ENCODE measurements at regions not wholly inside any gene's neighbourhood (a gene's known extent, or its start where the extent isn't known, plus 50 kb on each side); places are given as distances from the start of the nearest gene placed in this dataset.

GRCh38 chr2:40734797-40735196 is 282.9 kb upstream of the SLC8A1 start:
- Histone ChIP-seq H2BK15ac (ENCODE audit: low read length) (no peak overlapping the region), H3K4me2 (ENCODE audit: insufficient read depth, low read length, poor library complexity, severe bottlenecking) (no peak overlapping the region), H4K91ac (ENCODE audit: low read depth, low read length, poor library complexity) (no peak overlapping the region), H2BK12ac (ENCODE audit: low read length) (no peak overlapping the region), H4K8ac (ENCODE audit: low read depth, low read length) (no peak overlapping the region), H3K27ac (replicated peaks; ENCODE audit: low read length) (no peak overlapping the region), H3K79me1 (ENCODE audit: low read depth, low read length) (no peaks in the 10 kb centered on the region), H3K14ac (ENCODE audit: low read length) (no peak overlapping the region), H3K18ac (ENCODE audit: low read length) (no peak overlapping the region), H3K4me1 (ENCODE audit: control insufficient read depth in 2 of 2, insufficient read depth in 1 of 2, low read depth in 1 of 2, low read length in 2 of 2) (no peaks in the 10 kb centered on the region), H2BK5ac (ENCODE audit: low read length) (no peak overlapping the region), H3K36me3 (replicated peaks in 1 of 2; ENCODE audit: control insufficient read depth in 2 of 2, insufficient read depth in 2 of 2, low read length in 2 of 2) (no peaks in the 10 kb centered on the region), H3K9me3 (replicated peaks in 1 of 2; ENCODE audit: control insufficient read depth in 2 of 2, insufficient read depth in 1 of 2, low read depth in 1 of 2, low read length in 2 of 2) (no peaks in the 10 kb centered on the region), H3K27me3 (ENCODE audit: control insufficient read depth in 3 of 3, insufficient read depth in 3 of 3, low read depth in 1 of 3, low read length in 3 of 3) (no peaks in the 10 kb centered on the region), H3K9ac (ENCODE audit: low read depth, low read length, poor library complexity) (no peak overlapping the region), H2AK5ac (ENCODE audit: low read depth, low read length) (no peak overlapping the region), H2AFZ (ENCODE audit: low read length) (no peak overlapping the region), H3K4me3 (ENCODE audit: low read length in 2 of 2) (no peak overlapping the region), H2BK120ac (ENCODE audit: low read depth, low read length) (no peak overlapping the region), H3K23ac (ENCODE audit: low read depth, low read length, poor library complexity) (no peak overlapping the region), H3K4ac (ENCODE audit: low read length) (no peak overlapping the region)
- DNase-seq (ENCODE audit: low spot score) = no peak
- WGBS, 2 donors (ENCODE audit: extremely low coverage in 2 of 2, insufficient read length in 2 of 2, insufficient replicate concordance in 1 of 2) = no CpG with 5 or more reads among the region's 2 CpGs

GRCh38 chr2:40737180-40737579 is 285.3 kb upstream of the SLC8A1 start:
- no peak overlapping the region for H3K4me2 ChIP-seq (ENCODE audit: insufficient read depth, low read length, poor library complexity, severe bottlenecking)
- no peak overlapping the region for H2AK5ac ChIP-seq (ENCODE audit: low read depth, low read length)
- H3K27ac ChIP-seq (replicated peaks; ENCODE audit: low read length) = no peak overlapping the region
- no peak for DNase-seq (ENCODE audit: low spot score)
- no peaks in the 10 kb centered on the region for H3K79me1 ChIP-seq (ENCODE audit: low read depth, low read length)
- H3K23ac ChIP-seq (ENCODE audit: low read depth, low read length, poor library complexity) = no peak overlapping the region
- H2AFZ ChIP-seq (ENCODE audit: low read length) = no peak overlapping the region
- no peak overlapping the region for H3K18ac ChIP-seq (ENCODE audit: low read length)
- no peak overlapping the region for H3K14ac ChIP-seq (ENCODE audit: low read length)
- H3K9ac ChIP-seq (ENCODE audit: low read depth, low read length, poor library complexity) = no peak overlapping the region
- H2BK15ac ChIP-seq (ENCODE audit: low read length) = no peak overlapping the region
- H3K36me3 ChIP-seq (replicated peaks in 1 of 2; ENCODE audit: control insufficient read depth in 2 of 2, insufficient read depth in 2 of 2, low read length in 2 of 2) = no peaks in the 10 kb centered on the region
- H2BK120ac ChIP-seq (ENCODE audit: low read depth, low read length) = no peak overlapping the region
- H3K4ac ChIP-seq (ENCODE audit: low read length) = no peak overlapping the region
- H3K4me3 ChIP-seq (ENCODE audit: low read length in 2 of 2) = no peak overlapping the region
- no peaks in the 10 kb centered on the region for H3K27me3 ChIP-seq (ENCODE audit: control insufficient read depth in 3 of 3, insufficient read depth in 3 of 3, low read depth in 1 of 3, low read length in 3 of 3)
- no peaks in the 10 kb centered on the region for H3K4me1 ChIP-seq (ENCODE audit: control insufficient read depth in 2 of 2, insufficient read depth in 1 of 2, low read depth in 1 of 2, low read length in 2 of 2)
- H3K9me3 ChIP-seq (replicated peaks in 1 of 2; ENCODE audit: control insufficient read depth in 2 of 2, insufficient read depth in 1 of 2, low read depth in 1 of 2, low read length in 2 of 2) = no peaks in the 10 kb centered on the region
- no peak overlapping the region for H4K91ac ChIP-seq (ENCODE audit: low read depth, low read length, poor library complexity)
- H2BK12ac ChIP-seq (ENCODE audit: low read length) = no peak overlapping the region
- no peak overlapping the region for H2BK5ac ChIP-seq (ENCODE audit: low read length)
- no CpG with 5 or more reads among the region's 4 CpGs for WGBS, 2 donors (ENCODE audit: extremely low coverage in 2 of 2, insufficient read length in 2 of 2, insufficient replicate concordance in 1 of 2)
- H4K8ac ChIP-seq (ENCODE audit: low read depth, low read length) = no peak overlapping the region

GRCh38 chr2:40740419-40740818 is 288.5 kb upstream of the SLC8A1 start:
- no peak overlapping the region for H2BK12ac ChIP-seq (ENCODE audit: low read length)
- H3K9ac ChIP-seq (ENCODE audit: low read depth, low read length, poor library complexity) = no peak overlapping the region
- no peaks in the 10 kb centered on the region for H3K4me1 ChIP-seq (ENCODE audit: control insufficient read depth in 2 of 2, insufficient read depth in 1 of 2, low read depth in 1 of 2, low read length in 2 of 2)
- H3K36me3 ChIP-seq (replicated peaks in 1 of 2; ENCODE audit: control insufficient read depth in 2 of 2, insufficient read depth in 2 of 2, low read length in 2 of 2) = no peaks in the 10 kb centered on the region
- no peak overlapping the region for H2AFZ ChIP-seq (ENCODE audit: low read length)
- no peak overlapping the region for H2BK120ac ChIP-seq (ENCODE audit: low read depth, low read length)
- no peaks in the 10 kb centered on the region for H3K9me3 ChIP-seq (replicated peaks in 1 of 2; ENCODE audit: control insufficient read depth in 2 of 2, insufficient read depth in 1 of 2, low read depth in 1 of 2, low read length in 2 of 2)
- no peaks in the 10 kb centered on the region for H3K79me1 ChIP-seq (ENCODE audit: low read depth, low read length)
- H3K4me2 ChIP-seq (ENCODE audit: insufficient read depth, low read length, poor library complexity, severe bottlenecking) = no peak overlapping the region
- no peak overlapping the region for H2BK5ac ChIP-seq (ENCODE audit: low read length)
- no peaks in the 10 kb centered on the region for H3K27me3 ChIP-seq (ENCODE audit: control insufficient read depth in 3 of 3, insufficient read depth in 3 of 3, low read depth in 1 of 3, low read length in 3 of 3)
- WGBS, 2 donors (ENCODE audit: extremely low coverage in 2 of 2, insufficient read length in 2 of 2, insufficient replicate concordance in 1 of 2) = no CpG with 5 or more reads among the region's 1 CpG
- H4K8ac ChIP-seq (ENCODE audit: low read depth, low read length) = no peak overlapping the region
- no peak overlapping the region for H3K27ac ChIP-seq (replicated peaks; ENCODE audit: low read length)
- no peak overlapping the region for H2BK15ac ChIP-seq (ENCODE audit: low read length)
- H3K23ac ChIP-seq (ENCODE audit: low read depth, low read length, poor library complexity) = no peak overlapping the region
- no peak overlapping the region for H3K4me3 ChIP-seq (ENCODE audit: low read length in 2 of 2)
- H2AK5ac ChIP-seq (ENCODE audit: low read depth, low read length) = no peak overlapping the region
- H3K14ac ChIP-seq (ENCODE audit: low read length) = no peak overlapping the region
- H3K18ac ChIP-seq (ENCODE audit: low read length) = no peak overlapping the region
- H4K91ac ChIP-seq (ENCODE audit: low read depth, low read length, poor library complexity) = no peak overlapping the region
- no peak for DNase-seq (ENCODE audit: low spot score)
- no peak overlapping the region for H3K4ac ChIP-seq (ENCODE audit: low read length)

GRCh38 chr2:40741532-40741931 is 289.6 kb upstream of the SLC8A1 start:
- no peaks in the 10 kb centered on the region for H3K36me3 ChIP-seq (replicated peaks in 1 of 2; ENCODE audit: control insufficient read depth in 2 of 2, insufficient read depth in 2 of 2, low read length in 2 of 2)
- H3K79me1 ChIP-seq (ENCODE audit: low read depth, low read length) = no peaks in the 10 kb centered on the region
- no peak overlapping the region for H4K91ac ChIP-seq (ENCODE audit: low read depth, low read length, poor library complexity)
- no peak overlapping the region for H3K23ac ChIP-seq (ENCODE audit: low read depth, low read length, poor library complexity)
- H3K4me2 ChIP-seq (ENCODE audit: insufficient read depth, low read length, poor library complexity, severe bottlenecking) = no peak overlapping the region
- no peaks in the 10 kb centered on the region for H3K27me3 ChIP-seq (ENCODE audit: control insufficient read depth in 3 of 3, insufficient read depth in 3 of 3, low read depth in 1 of 3, low read length in 3 of 3)
- H3K4me1 ChIP-seq (ENCODE audit: control insufficient read depth in 2 of 2, insufficient read depth in 1 of 2, low read depth in 1 of 2, low read length in 2 of 2) = no peaks in the 10 kb centered on the region
- H2BK5ac ChIP-seq (ENCODE audit: low read length) = no peak overlapping the region
- no peak overlapping the region for H3K4me3 ChIP-seq (ENCODE audit: low read length in 2 of 2)
- H3K18ac ChIP-seq (ENCODE audit: low read length) = no peak overlapping the region
- no peak overlapping the region for H3K4ac ChIP-seq (ENCODE audit: low read length)
- H2AK5ac ChIP-seq (ENCODE audit: low read depth, low read length) = no peak overlapping the region
- H2BK15ac ChIP-seq (ENCODE audit: low read length) = no peak overlapping the region
- H3K27ac ChIP-seq (replicated peaks; ENCODE audit: low read length) = no peak overlapping the region
- no peaks in the 10 kb centered on the region for H3K9me3 ChIP-seq (replicated peaks in 1 of 2; ENCODE audit: control insufficient read depth in 2 of 2, insufficient read depth in 1 of 2, low read depth in 1 of 2, low read length in 2 of 2)
- no peak for DNase-seq (ENCODE audit: low spot score)
- no peak overlapping the region for H3K14ac ChIP-seq (ENCODE audit: low read length)
- H2BK12ac ChIP-seq (ENCODE audit: low read length) = no peak overlapping the region
- no peak overlapping the region for H3K9ac ChIP-seq (ENCODE audit: low read depth, low read length, poor library complexity)
- H4K8ac ChIP-seq (ENCODE audit: low read depth, low read length) = no peak overlapping the region
- no CpG with 5 or more reads among the region's 2 CpGs for WGBS, 2 donors (ENCODE audit: extremely low coverage in 2 of 2, insufficient read length in 2 of 2, insufficient replicate concordance in 1 of 2)
- H2BK120ac ChIP-seq (ENCODE audit: low read depth, low read length) = no peak overlapping the region
- no peak overlapping the region for H2AFZ ChIP-seq (ENCODE audit: low read length)
